ENCODE measurements at regions not wholly inside any gene's neighbourhood (a gene's known extent, or its start where the extent isn't known, plus 50 kb on each side); places are given as distances from the start of the nearest gene placed in this dataset.

DNA sequence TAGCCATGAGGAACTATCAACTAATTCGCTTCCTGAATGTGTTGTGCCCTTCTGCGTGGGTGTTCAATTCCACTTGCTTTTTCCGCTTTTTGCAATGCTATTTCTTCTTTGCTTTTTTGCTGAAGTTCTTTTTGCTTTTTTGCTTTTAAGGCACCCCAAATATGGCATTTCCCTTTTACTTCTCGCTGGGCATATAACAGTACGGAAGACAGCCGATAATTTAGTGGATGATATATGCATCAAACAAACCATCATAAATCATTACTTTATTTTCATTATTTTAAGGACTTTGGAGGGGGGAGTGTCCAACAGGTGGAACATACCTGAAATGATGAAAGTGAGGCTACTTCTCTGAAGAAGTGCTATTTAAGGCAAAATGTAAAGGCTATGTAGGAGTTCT, 277.0 kb upstream of the MTPN start:
- no peaks in the 10 kb centered on the region for H3K36me3 ChIP-seq (ENCODE audit: control insufficient read depth, insufficient read depth, low read length, severe bottlenecking)
- H3K9ac ChIP-seq (ENCODE audit: low read length) = no peak overlapping the region
- no peaks in the 10 kb centered on the region for H3K27me3 ChIP-seq (replicated peaks; ENCODE audit: control insufficient read depth, insufficient read depth, low read length)
- DNase-seq (ENCODE audit: low read depth) = no peak
- no peak overlapping the region for H3K4me3 ChIP-seq (ENCODE audit: low read length)
- H3K4me1 ChIP-seq (ENCODE audit: control insufficient read depth, insufficient read depth, low read length) = no peaks in the 10 kb centered on the region
- H3K9me3 ChIP-seq (ENCODE audit: control insufficient read depth, low read length) = peaks cover 8% of the 10 kb centered on the region

DNA sequence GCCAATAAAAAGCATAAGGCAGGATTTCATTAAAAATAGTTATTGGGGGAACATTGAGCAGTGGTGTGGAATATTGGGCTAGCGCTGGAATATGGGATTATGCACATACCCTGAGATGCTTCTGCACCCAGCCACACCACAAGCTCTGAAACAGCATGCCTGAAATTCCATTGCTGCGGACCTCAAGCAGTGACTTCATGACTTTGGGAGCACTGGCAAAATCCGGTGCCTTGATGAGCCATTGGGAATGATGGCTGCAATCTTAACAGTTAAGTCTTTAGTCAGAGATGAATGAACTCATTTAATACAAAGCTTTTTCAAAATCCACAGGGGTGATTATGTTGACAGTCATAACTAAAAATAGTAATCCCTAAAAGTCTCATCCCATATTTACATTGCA, 274.7 kb upstream of the MTPN start:
- Histone ChIP-seq H3K36me3 (ENCODE audit: control insufficient read depth, insufficient read depth, low read length, severe bottlenecking) (no peaks in the 10 kb centered on the region), H3K4me3 (ENCODE audit: low read length) (no peak overlapping the region)
- DNase-seq (ENCODE audit: low read depth) = no peak

DNA sequence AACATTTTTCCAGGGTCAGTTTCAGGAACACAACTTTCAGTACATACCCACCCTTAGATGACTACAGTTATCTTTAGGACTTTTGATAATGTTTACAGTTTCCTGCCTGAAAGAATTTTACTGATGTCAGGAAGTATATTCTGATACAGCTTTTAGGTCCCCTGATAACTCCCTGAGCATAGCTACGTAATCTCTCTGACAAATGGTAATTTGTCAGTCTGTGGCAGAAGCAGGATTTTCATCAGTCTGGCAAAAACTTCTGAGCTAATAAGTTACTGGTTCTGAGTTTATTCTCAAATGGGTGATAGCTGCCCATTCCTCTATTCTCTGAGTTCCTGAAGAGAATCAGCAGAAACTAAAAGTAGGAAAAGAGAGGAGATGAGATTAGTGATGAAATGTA, 270.1 kb upstream of the MTPN start:
- Histone ChIP-seq H3K36me3 (ENCODE audit: control insufficient read depth, insufficient read depth, low read length, severe bottlenecking) (no peaks in the 10 kb centered on the region), H3K9ac (ENCODE audit: low read length) (no peak overlapping the region), H3K9me3 (ENCODE audit: control insufficient read depth, low read length) (no peaks in the 10 kb centered on the region), H3K27me3 (replicated peaks; ENCODE audit: control insufficient read depth, insufficient read depth, low read length) (no peaks in the 10 kb centered on the region), H3K4me3 (ENCODE audit: low read length) (no peak overlapping the region), H3K4me1 (ENCODE audit: control insufficient read depth, insufficient read depth, low read length) (no peaks in the 10 kb centered on the region)
- DNase-seq (ENCODE audit: low read depth) = no peak

More for the DNA sequence above, 274.7 kb upstream of the MTPN start:
- H3K9me3 ChIP-seq (ENCODE audit: control insufficient read depth, low read length) = peaks cover 8% of the 10 kb centered on the region
- H3K27me3 ChIP-seq (replicated peaks; ENCODE audit: control insufficient read depth, insufficient read depth, low read length) = no peaks in the 10 kb centered on the region
- no peaks in the 10 kb centered on the region for H3K4me1 ChIP-seq (ENCODE audit: control insufficient read depth, insufficient read depth, low read length)
- no peak overlapping the region for H3K9ac ChIP-seq (ENCODE audit: low read length)

DNA sequence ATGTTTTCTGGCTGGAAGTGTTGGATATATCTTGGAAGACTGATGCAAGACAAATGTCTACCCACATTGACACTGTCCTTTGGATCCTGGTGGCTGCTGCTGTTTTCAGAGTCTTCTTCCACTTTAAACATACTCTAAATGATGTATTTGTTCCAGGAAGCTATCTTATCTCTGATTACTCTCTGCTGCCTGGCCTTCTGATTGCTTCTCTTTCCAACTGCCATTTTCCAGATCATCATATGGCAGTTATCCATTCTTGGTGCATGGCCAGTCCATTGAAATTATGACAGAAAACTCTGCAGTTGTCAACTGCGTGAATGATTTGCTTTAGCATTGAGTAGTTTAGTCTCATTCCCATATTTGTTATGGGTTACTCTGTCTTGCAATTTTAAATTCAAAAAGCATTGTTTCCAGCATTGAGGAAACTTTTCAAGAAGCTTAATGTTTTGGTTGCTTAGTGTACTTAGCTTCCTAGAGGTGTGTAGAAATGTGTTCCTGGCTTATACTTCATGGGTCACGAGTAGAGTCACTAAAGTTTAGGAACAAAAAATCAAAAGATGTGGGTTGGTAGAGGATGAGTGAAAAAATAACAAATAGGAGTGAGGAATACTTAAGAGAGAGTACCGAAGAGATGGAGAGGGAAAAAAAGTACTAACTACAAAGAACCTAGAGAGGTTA, 268.3 kb upstream of the MTPN start:
- DNase-seq (ENCODE audit: low read depth) = no peak
- H3K4me3 ChIP-seq (ENCODE audit: low read length) = no peak overlapping the region
- no peak overlapping the region for H3K9ac ChIP-seq (ENCODE audit: low read length)
- H3K27me3 ChIP-seq (replicated peaks; ENCODE audit: control insufficient read depth, insufficient read depth, low read length) = no peaks in the 10 kb centered on the region
- H3K9me3 ChIP-seq (ENCODE audit: control insufficient read depth, low read length) = no peaks in the 10 kb centered on the region
- H3K36me3 ChIP-seq (ENCODE audit: control insufficient read depth, insufficient read depth, low read length, severe bottlenecking) = no peaks in the 10 kb centered on the region
- no peaks in the 10 kb centered on the region for H3K4me1 ChIP-seq (ENCODE audit: control insufficient read depth, insufficient read depth, low read length)

DNA sequence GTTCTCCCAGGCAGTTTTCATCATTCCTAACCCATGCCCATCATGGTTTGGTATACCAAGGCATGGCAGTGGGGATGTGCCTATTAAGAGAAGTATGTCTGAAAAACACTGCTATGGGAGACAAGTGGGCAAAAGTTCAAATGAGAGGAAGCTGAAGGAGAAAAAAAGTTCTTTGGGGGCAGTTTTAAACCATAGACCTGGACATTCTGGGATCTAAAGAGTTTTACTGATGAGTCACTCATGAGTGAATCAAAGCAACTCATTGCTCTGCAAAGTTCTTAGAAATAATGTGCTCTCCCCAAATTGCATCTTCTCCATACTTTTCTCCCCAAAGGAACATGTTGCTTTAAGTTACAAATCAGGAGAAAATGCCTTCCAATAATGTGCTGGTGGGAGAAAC, 256.9 kb upstream of the MTPN start:
- H3K9me3 ChIP-seq (ENCODE audit: control insufficient read depth, low read length) = no peaks in the 10 kb centered on the region
- DNase-seq (ENCODE audit: low read depth) = no peak
- H3K36me3 ChIP-seq (ENCODE audit: control insufficient read depth, insufficient read depth, low read length, severe bottlenecking) = no peaks in the 10 kb centered on the region
- no peaks in the 10 kb centered on the region for H3K4me1 ChIP-seq (ENCODE audit: control insufficient read depth, insufficient read depth, low read length)
- H3K4me3 ChIP-seq (ENCODE audit: low read length) = no peak overlapping the region
- no peak overlapping the region for H3K9ac ChIP-seq (ENCODE audit: low read length)
- no peaks in the 10 kb centered on the region for H3K27me3 ChIP-seq (replicated peaks; ENCODE audit: control insufficient read depth, insufficient read depth, low read length)

DNA sequence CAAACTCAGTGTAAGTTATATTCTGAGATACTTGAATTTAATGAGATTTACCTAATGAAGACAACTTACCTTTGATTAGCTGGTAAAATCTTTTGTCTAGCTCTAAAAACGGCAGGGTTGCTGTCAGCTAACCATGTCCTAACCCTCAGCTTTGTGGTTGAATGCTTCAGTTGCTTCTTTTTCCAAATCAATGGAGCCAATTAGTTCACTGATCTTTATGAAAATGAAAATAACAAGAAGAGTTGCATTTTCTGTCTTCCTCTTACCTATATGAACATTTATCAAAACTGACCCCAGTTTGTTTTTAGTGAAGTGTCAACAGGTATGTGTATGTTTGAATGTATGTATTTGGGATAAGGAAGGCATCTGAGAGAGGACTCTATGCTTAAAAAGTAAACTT, 253.1 kb upstream of the MTPN start:
- H3K27me3 ChIP-seq (replicated peaks; ENCODE audit: control insufficient read depth, insufficient read depth, low read length) = no peaks in the 10 kb centered on the region

DNA sequence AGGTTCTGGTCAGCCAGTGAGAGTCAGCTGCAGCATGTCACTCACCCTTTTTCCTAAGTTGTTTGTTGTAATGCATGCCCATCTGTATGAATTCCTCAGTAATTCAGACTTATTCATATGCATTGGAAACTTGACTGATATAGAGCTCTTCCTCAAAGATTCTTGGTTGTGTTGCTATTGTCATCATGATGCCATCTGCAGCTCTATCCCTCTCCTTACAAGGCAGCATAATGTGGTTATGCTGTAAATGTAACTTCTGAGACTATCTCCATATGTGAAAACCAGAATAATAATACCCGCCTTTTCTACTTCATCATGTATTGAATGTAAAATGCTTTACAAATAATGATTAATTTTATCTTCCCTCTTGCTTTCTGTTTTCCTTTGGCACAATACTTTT, 252.6 kb upstream of the MTPN start:
- Histone ChIP-seq H3K36me3 (ENCODE audit: control insufficient read depth, insufficient read depth, low read length, severe bottlenecking) (no peaks in the 10 kb centered on the region), H3K4me1 (ENCODE audit: control insufficient read depth, insufficient read depth, low read length) (no peaks in the 10 kb centered on the region), H3K27me3 (replicated peaks; ENCODE audit: control insufficient read depth, insufficient read depth, low read length) (no peaks in the 10 kb centered on the region), H3K9ac (ENCODE audit: low read length) (no peak overlapping the region), H3K4me3 (ENCODE audit: low read length) (no peak overlapping the region), H3K9me3 (ENCODE audit: control insufficient read depth, low read length) (no peaks in the 10 kb centered on the region)
- DNase-seq (ENCODE audit: low read depth) = no peak

More for the DNA sequence above, 253.1 kb upstream of the MTPN start:
- Histone ChIP-seq H3K9ac (ENCODE audit: low read length) (no peak overlapping the region), H3K36me3 (ENCODE audit: control insufficient read depth, insufficient read depth, low read length, severe bottlenecking) (no peaks in the 10 kb centered on the region), H3K4me3 (ENCODE audit: low read length) (no peak overlapping the region), H3K9me3 (ENCODE audit: control insufficient read depth, low read length) (no peaks in the 10 kb centered on the region), H3K4me1 (ENCODE audit: control insufficient read depth, insufficient read depth, low read length) (no peaks in the 10 kb centered on the region)
- no peak for DNase-seq (ENCODE audit: low read depth)

DNA sequence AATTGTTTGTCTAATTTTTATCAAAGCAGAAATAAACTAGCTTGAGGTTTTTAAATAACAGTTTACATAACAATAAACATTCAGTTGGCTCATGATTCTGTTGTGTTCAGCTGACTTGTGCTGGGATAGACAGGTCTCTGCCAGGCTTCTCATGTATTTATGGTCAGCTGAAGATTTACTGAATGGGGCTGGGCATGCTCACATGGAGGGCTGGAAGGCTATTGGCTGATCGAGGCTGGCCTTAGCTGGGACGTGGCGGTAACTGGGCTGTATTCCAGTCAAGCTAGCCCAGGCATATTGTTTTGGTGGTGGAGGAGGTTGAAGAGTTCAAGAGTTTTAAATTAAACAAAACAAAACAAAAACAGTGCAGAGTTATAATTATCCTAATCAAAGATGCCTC, 251.0 kb upstream of the MTPN start:
- Histone ChIP-seq H3K9me3 (ENCODE audit: control insufficient read depth, low read length) (no peaks in the 10 kb centered on the region), H3K4me1 (ENCODE audit: control insufficient read depth, insufficient read depth, low read length) (no peaks in the 10 kb centered on the region), H3K9ac (ENCODE audit: low read length) (no peak overlapping the region), H3K4me3 (ENCODE audit: low read length) (no peak overlapping the region), H3K27me3 (replicated peaks; ENCODE audit: control insufficient read depth, insufficient read depth, low read length) (no peaks in the 10 kb centered on the region), H3K36me3 (ENCODE audit: control insufficient read depth, insufficient read depth, low read length, severe bottlenecking) (no peaks in the 10 kb centered on the region)
- DNase-seq (ENCODE audit: low read depth) = no peak

DNA sequence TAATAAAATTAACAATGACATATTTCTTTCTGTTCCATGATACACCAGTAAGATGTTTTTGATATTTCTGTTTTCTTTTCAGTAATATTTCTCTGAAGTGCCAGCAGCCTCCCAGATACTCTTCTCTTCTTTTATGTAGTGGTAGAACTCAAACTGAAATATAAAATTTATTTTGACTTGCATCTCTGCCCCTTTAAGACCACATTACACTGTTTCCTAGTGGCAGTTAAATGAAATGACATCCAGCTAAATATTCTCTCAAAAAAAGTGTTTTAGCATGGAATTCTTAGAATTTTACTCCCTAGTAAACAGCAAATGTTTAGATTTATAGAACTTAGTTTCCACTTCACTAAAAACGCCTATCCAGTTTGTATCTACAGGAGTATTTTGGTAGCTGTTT, 237.2 kb upstream of the MTPN start:
- Histone ChIP-seq H3K9ac (ENCODE audit: low read length) (no peak overlapping the region), H3K27me3 (replicated peaks; ENCODE audit: control insufficient read depth, insufficient read depth, low read length) (no peaks in the 10 kb centered on the region), H3K4me1 (ENCODE audit: control insufficient read depth, insufficient read depth, low read length) (no peaks in the 10 kb centered on the region), H3K9me3 (ENCODE audit: control insufficient read depth, low read length) (no peaks in the 10 kb centered on the region), H3K36me3 (ENCODE audit: control insufficient read depth, insufficient read depth, low read length, severe bottlenecking) (no peaks in the 10 kb centered on the region), H3K4me3 (ENCODE audit: low read length) (no peak overlapping the region)
- DNase-seq (ENCODE audit: low read depth) = peak; percentile 6

DNA sequence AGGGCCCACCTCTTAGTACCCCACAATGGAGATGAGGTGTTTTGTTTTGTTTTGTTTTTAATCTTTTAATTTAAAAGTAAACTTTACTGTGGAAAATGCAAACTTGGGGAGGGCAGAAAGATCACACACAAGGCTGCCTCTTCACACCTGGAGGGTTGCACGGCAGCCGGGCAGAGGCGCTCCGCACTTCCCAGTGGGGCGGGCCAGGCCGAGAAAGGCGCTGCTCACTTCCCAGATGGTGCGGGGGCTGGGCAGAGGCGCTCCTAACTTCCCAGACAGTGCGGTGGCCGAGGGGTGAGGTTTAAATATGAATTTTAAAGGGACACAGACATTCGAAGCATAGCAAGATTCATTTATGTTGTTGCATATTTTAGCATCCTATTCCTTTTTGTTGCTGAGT, 235.9 kb upstream of the MTPN start:
- H3K36me3 ChIP-seq (ENCODE audit: control insufficient read depth, insufficient read depth, low read length, severe bottlenecking) = no peaks in the 10 kb centered on the region
- H3K27me3 ChIP-seq (replicated peaks; ENCODE audit: control insufficient read depth, insufficient read depth, low read length) = no peaks in the 10 kb centered on the region
- H3K9me3 ChIP-seq (ENCODE audit: control insufficient read depth, low read length) = no peaks in the 10 kb centered on the region
- no peak overlapping the region for H3K9ac ChIP-seq (ENCODE audit: low read length)
- no peak for DNase-seq (ENCODE audit: low read depth)
- no peak overlapping the region for H3K4me3 ChIP-seq (ENCODE audit: low read length)
- H3K4me1 ChIP-seq (ENCODE audit: control insufficient read depth, insufficient read depth, low read length) = no peaks in the 10 kb centered on the region

DNA sequence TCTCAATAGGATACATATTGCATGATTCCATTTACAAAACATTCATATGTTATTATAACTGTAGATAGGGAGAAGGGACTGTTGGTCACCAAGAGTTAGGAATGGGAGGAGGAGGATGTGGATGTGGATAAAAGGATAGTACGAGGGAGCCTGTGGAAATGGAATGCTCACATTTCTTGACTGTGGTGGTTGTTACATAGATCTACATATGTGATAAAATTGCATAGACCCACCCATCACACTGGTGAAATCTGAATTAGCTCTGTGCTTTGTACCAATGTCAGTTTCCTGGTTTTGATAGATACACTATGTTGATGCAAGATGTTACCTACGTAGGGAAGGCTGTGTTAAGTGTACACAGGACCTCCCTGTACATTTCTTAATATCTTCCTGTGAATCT, 233.5 kb upstream of the MTPN start:
- no peaks in the 10 kb centered on the region for H3K36me3 ChIP-seq (ENCODE audit: control insufficient read depth, insufficient read depth, low read length, severe bottlenecking)
- no peaks in the 10 kb centered on the region for H3K27me3 ChIP-seq (replicated peaks; ENCODE audit: control insufficient read depth, insufficient read depth, low read length)
- DNase-seq (ENCODE audit: low read depth) = no peak
- H3K9me3 ChIP-seq (ENCODE audit: control insufficient read depth, low read length) = no peaks in the 10 kb centered on the region
- no peak overlapping the region for H3K4me3 ChIP-seq (ENCODE audit: low read length)
- H3K9ac ChIP-seq (ENCODE audit: low read length) = no peak overlapping the region
- H3K4me1 ChIP-seq (ENCODE audit: control insufficient read depth, insufficient read depth, low read length) = no peaks in the 10 kb centered on the region

DNA sequence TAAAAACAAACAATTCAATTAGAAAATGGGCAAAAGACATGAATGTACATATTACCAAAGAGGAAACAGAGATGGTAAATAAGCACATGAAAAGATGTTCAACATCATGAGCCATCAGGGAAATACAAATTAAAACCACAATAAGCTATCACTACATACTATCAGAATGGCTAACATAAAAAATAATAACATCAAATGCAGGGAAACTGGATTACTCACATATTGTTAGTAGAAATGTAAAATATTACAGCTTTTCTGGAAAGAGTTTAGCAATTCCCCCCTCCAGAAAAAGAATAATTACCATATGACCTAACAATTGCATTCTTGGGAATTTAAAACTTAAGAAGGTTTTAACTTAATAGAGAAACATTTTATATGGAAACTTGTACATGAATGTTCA, 232.9 kb upstream of the MTPN start:
- Histone ChIP-seq H3K9me3 (ENCODE audit: control insufficient read depth, low read length) (no peaks in the 10 kb centered on the region), H3K36me3 (ENCODE audit: control insufficient read depth, insufficient read depth, low read length, severe bottlenecking) (no peaks in the 10 kb centered on the region), H3K4me3 (ENCODE audit: low read length) (no peak overlapping the region), H3K9ac (ENCODE audit: low read length) (no peak overlapping the region), H3K4me1 (ENCODE audit: control insufficient read depth, insufficient read depth, low read length) (no peaks in the 10 kb centered on the region), H3K27me3 (replicated peaks; ENCODE audit: control insufficient read depth, insufficient read depth, low read length) (no peaks in the 10 kb centered on the region)
- peak; percentile 3 for DNase-seq (ENCODE audit: low read depth)
